ENCODE measurements at regions not wholly inside any gene's neighbourhood (a gene's known extent, or its start where the extent isn't known, plus 50 kb on each side); places are given as distances from the start of the nearest gene placed in this dataset.

DNA sequence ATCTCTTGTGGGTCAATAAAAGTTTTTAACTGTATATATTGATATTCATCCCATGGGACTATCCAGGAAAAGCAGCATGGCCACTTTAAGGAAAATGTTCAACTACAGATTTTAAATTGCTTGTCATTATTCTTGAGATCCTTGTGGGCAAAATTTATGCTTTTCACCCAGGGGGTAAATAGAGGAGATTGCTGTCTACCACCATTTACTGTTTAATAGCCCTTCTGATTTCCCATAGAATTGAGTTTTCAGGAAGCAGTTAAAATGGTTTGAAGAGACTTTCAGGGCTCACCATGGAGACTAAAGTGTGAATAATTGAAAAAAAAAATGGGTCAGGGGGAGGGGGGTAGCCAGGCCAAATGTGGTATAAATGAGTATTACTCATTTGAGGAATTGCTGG, 901.1 kb upstream of the POT1 start:
- ChIA-PET POLR2A (no interaction called here), CTCF (no interaction called here)
- no peak overlapping the region for H3K27ac ChIP-seq
- no peak overlapping the region for H3K4me3 ChIP-seq
- TF ChIP-seq CHD2 (IDR thresholded peaks at IDR 0.05; ENCODE audit: low read length, partially characterized antibody) (no peak), MAZ (IDR thresholded peaks at IDR 0.05; ENCODE audit: borderline replicate concordance, low read depth, low read length) (no peak), SMC3 (IDR thresholded peaks at IDR 0.05) (no peak), ZSCAN20 (CRISPR knock-in tag; IDR thresholded peaks at IDR 0.05) (no peak), PHF8 (IDR thresholded peaks at IDR 0.05; ENCODE audit: borderline replicate concordance, low read depth) (no peak), JUN (IDR thresholded peaks at IDR 0.05) (no peak), GATA3 (IDR thresholded peaks at IDR 0.05; ENCODE audit: borderline replicate concordance) (no peak), KDM5A (IDR thresholded peaks at IDR 0.05) (no peak)
- TF ChIP-seq, protein P1, sequence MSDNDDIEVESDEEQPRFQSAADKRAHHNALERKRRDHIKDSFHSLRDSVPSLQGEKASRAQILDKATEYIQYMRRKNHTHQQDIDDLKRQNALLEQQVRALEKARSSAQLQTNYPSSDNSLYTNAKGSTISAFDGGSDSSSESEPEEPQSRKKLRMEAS (IDR thresholded peaks at IDR 0.05), result no peak
- TF ChIP-seq, protein P2, sequence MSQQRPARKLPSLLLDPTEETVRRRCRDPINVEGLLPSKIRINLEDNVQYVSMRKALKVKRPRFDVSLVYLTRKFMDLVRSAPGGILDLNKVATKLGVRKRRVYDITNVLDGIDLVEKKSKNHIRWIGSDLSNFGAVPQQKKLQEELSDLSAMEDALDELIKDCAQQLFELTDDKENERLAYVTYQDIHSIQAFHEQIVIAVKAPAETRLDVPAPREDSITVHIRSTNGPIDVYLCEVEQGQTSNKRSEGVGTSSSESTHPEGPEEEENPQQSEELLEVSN (IDR thresholded peaks at IDR 0.05; ENCODE audit: borderline replicate concordance, low read depth), result no peak
- H3K9me3 ChIP-seq, result no peaks in the 10 kb centered on the region
- no peak for ATAC-seq
- no peaks in the 10 kb centered on the region for H3K4me1 ChIP-seq
- no peak for FAIRE-seq
- no peak overlapping the region for H3K4me2 ChIP-seq
- DNase-seq (ENCODE audit: low read depth in 1 of 2, low spot score in 1 of 2), result no peak

DNA sequence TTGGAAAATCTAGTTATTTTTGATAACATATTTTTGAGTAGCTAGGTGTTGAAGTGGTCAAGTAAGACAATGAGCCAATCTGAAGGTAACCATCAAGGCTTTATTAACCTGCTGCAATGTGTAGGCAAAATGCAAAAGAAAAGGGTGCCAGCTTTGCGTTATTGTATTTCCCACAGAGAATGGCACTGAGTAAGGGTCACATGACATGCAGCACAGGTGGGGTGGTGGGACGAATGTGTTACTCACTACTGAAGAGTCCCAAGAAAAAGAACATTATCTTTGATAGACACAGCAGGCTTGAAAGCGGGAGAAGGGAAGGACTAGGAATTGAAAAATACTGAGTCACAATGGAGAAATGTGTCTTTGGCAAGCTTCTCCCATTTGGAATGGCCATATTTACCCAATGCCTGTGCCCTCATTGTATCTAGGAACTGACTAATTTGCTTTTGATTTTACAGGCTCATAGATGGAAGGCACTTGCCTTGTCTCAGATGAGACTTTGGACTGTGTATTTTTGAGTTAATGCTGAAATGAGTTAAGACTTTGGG, 898.6 kb upstream of the POT1 start:
- 25% methylated on average over 3 of the region's 3 CpGs for WGBS (ENCODE audit: missing lambda C conversion rate)
- no peak for FAIRE-seq
- DNase-seq (ENCODE audit: low read depth in 1 of 2, low spot score in 1 of 2), result no peak
- no peak for ATAC-seq
- Histone ChIP-seq H3K4me3 (no peak overlapping the region), H3K4me1 (no peaks in the 10 kb centered on the region), H3K27ac (no peak overlapping the region), H3K9me3 (no peaks in the 10 kb centered on the region), H3K4me2 (no peak overlapping the region)
- POLR2A ChIA-PET, result no interaction called here
- CTCF ChIA-PET, result no interaction called here
- TF ChIP-seq ZFP36 (IDR thresholded peaks at IDR 0.05; ENCODE audit: borderline replicate concordance, partially characterized antibody) (no peak), RAD21 (conservative IDR thresholded peaks at IDR 0.05 in 1 of 2, IDR thresholded peaks at IDR 0.05 in 1 of 2) (no peak), EHF (CRISPR knock-in tag; IDR thresholded peaks at IDR 0.05) (no peak)
- TF ChIP-seq, protein P2 (IDR thresholded peaks at IDR 0.05; ENCODE audit: borderline replicate concordance, low read depth), result no peak
- TF ChIP-seq, protein P3, sequence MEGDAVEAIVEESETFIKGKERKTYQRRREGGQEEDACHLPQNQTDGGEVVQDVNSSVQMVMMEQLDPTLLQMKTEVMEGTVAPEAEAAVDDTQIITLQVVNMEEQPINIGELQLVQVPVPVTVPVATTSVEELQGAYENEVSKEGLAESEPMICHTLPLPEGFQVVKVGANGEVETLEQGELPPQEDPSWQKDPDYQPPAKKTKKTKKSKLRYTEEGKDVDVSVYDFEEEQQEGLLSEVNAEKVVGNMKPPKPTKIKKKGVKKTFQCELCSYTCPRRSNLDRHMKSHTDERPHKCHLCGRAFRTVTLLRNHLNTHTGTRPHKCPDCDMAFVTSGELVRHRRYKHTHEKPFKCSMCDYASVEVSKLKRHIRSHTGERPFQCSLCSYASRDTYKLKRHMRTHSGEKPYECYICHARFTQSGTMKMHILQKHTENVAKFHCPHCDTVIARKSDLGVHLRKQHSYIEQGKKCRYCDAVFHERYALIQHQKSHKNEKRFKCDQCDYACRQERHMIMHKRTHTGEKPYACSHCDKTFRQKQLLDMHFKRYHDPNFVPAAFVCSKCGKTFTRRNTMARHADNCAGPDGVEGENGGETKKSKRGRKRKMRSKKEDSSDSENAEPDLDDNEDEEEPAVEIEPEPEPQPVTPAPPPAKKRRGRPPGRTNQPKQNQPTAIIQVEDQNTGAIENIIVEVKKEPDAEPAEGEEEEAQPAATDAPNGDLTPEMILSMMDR (IDR thresholded peaks at IDR 0.05), result no peak

DNA sequence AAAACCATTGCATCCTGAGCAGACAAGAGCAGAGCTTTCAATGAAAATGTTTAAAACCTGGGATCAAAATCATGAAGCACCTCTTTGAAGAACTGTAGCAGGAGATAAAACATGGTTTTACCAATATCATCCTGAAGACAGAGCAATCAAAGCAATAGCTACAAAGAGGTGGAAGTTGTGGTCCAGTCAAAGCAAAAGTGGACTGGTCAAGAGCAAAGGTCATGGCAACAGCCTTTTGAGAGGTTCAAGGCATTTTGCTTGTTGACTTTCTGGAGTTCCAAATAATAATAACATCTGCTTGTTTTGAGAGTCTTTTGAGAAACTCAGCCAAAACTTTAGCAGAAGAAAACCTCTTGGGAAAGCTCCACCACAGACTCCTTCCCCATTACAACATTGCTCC, 893.9 kb upstream of the POT1 start:
- FAIRE-seq, result no peak
- H3K4me1 ChIP-seq, result no peaks in the 10 kb centered on the region
- H3K9me3 ChIP-seq, result no peaks in the 10 kb centered on the region
- ChIA-PET CTCF (no interaction called here), POLR2A (no interaction called here)
- no peak overlapping the region for H3K4me3 ChIP-seq
- H3K27ac ChIP-seq, result no peak overlapping the region
- no peak for DNase-seq (ENCODE audit: low read depth in 1 of 2, low spot score in 1 of 2)
- no peak overlapping the region for H3K4me2 ChIP-seq
- ATAC-seq, result no peak
- TF ChIP-seq GATA3 (IDR thresholded peaks at IDR 0.05; ENCODE audit: borderline replicate concordance) (no peak), CEBPB (IDR thresholded peaks at IDR 0.05) (no peak), RARB (CRISPR knock-in tag; IDR thresholded peaks at IDR 0.05) (no peak), POLR2AphosphoS2 (conservative IDR thresholded peaks at IDR 0.05; ENCODE audit: low read length) (no peak), NR3C1 (IDR thresholded peaks at IDR 0.05) (no peak), JUN (IDR thresholded peaks at IDR 0.05) (no peak), PHF8 (IDR thresholded peaks at IDR 0.05; ENCODE audit: borderline replicate concordance, low read depth) (no peak), TP53 (CRISPR knock-in tag; IDR thresholded peaks at IDR 0.05) (no peak), ZNF302 (CRISPR knock-in tag; IDR thresholded peaks at IDR 0.05) (no peak), CBX2 (IDR thresholded peaks at IDR 0.05; ENCODE audit: borderline replicate concordance, low read depth) (no peak), NFE2L2 (conservative IDR thresholded peaks at IDR 0.05; ENCODE audit: low read length) (no peak), SREBF2 (IDR thresholded peaks at IDR 0.05) (no peak), EP300 (IDR thresholded peaks at IDR 0.05) (no peak), RNF2 (IDR thresholded peaks at IDR 0.05; ENCODE audit: borderline replicate concordance, low read depth) (no peak), SMC3 (IDR thresholded peaks at IDR 0.05) (no peak), TFCP2L1 (CRISPR knock-in tag; IDR thresholded peaks at IDR 0.05) (no peak), EHMT2 (IDR thresholded peaks at IDR 0.05; ENCODE audit: low read depth) (no peak)
- TF ChIP-seq, protein P4, sequence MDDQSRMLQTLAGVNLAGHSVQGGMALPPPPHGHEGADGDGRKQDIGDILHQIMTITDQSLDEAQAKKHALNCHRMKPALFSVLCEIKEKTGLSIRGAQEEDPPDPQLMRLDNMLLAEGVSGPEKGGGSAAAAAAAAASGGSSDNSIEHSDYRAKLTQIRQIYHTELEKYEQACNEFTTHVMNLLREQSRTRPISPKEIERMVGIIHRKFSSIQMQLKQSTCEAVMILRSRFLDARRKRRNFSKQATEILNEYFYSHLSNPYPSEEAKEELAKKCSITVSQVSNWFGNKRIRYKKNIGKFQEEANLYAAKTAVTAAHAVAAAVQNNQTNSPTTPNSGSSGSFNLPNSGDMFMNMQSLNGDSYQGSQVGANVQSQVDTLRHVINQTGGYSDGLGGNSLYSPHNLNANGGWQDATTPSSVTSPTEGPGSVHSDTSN (IDR thresholded peaks at IDR 0.05), result no peak
- TF ChIP-seq, protein P5, sequence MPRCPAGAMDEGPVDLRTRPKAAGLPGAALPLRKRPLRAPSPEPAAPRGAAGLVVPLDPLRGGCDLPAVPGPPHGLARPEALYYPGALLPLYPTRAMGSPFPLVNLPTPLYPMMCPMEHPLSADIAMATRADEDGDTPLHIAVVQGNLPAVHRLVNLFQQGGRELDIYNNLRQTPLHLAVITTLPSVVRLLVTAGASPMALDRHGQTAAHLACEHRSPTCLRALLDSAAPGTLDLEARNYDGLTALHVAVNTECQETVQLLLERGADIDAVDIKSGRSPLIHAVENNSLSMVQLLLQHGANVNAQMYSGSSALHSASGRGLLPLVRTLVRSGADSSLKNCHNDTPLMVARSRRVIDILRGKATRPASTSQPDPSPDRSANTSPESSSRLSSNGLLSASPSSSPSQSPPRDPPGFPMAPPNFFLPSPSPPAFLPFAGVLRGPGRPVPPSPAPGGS (IDR thresholded peaks at IDR 0.05), result no peak
- TF ChIP-seq, protein P6, sequence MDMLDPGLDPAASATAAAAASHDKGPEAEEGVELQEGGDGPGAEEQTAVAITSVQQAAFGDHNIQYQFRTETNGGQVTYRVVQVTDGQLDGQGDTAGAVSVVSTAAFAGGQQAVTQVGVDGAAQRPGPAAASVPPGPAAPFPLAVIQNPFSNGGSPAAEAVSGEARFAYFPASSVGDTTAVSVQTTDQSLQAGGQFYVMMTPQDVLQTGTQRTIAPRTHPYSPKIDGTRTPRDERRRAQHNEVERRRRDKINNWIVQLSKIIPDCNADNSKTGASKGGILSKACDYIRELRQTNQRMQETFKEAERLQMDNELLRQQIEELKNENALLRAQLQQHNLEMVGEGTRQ (IDR thresholded peaks at IDR 0.05), result no peak
